Stimulated activated CD4-positive, alpha-beta T cell treated with anti-CD3 and anti-CD28 coated beads, TNF-alpha, amount 100 ng/mL, for 1 hour (primary cell): ENCODE measurements at regions not wholly inside any gene's neighbourhood (a gene's known extent, or its start where the extent isn't known, plus 50 kb on each side); places are given as distances from the start of the nearest gene placed in this dataset.
"Not testable (repeated sequence)": the region's sequence is repeated elsewhere in the genome, so short reads cannot be mapped to it uniquely, and the experiment has no call there.

Experiments
- DNase-seq, 3 donors: peaks; one replicate each; pipeline ENCODE4 v3.0.0-alpha.2; 2020; ENCODE audit warnings: low read depth in 3 of 3, low spot score in 1 of 3

- no peak for DNase-seq
Measured at GRCh38 chr6:6810727-6811126, 222.2 kb downstream of the LY86 start.

- DNase-seq, result no peak
Measured at GRCh38 chr6:6811128-6812009, 222.8 kb downstream of the LY86 start.

- no peak for DNase-seq
Measured at GRCh38 chr6:6812427-6812826, 223.9 kb downstream of the LY86 start.

GRCh38 chr6:6815732-6816131 lies 227.2 kb downstream of the LY86 start:
- DNase-seq, result no peak

- DNase-seq, result no peak
Measured at GRCh38 chr6:6816716-6817115, 228.2 kb downstream of the LY86 start.

- no peak for DNase-seq
Measured at GRCh38 chr6:6818078-6818639, 229.6 kb downstream of the LY86 start.

GRCh38 chr6:6820641-6821238 lies 232.2 kb downstream of the LY86 start:
- no peak for DNase-seq

GRCh38 chr6:6821639-6822261 lies 233.2 kb downstream of the LY86 start:
- DNase-seq, result no peak

GRCh38 chr6:6823030-6823429 lies 234.5 kb downstream of the LY86 start:
- DNase-seq, result no peak

- no peak for DNase-seq
Measured at GRCh38 chr6:6823568-6824224, 235.2 kb downstream of the LY86 start.

GRCh38 chr6:6824381-6824780 lies 235.9 kb downstream of the LY86 start:
- no peak for DNase-seq

GRCh38 chr6:6825193-6825784 lies 236.8 kb downstream of the LY86 start:
- no peak for DNase-seq

GRCh38 chr6:6826095-6826901 lies 237.8 kb downstream of the LY86 start:
- DNase-seq, result no peak

- DNase-seq, result no peak
Measured at GRCh38 chr6:6826961-6827360, 238.4 kb downstream of the LY86 start.

- no peak for DNase-seq
Measured at GRCh38 chr6:6829872-6830685, 241.6 kb downstream of the LY86 start.

GRCh38 chr6:6830686-6831063 lies 242.2 kb downstream of the LY86 start:
- DNase-seq, result not testable (repeated sequence)

- no peak for DNase-seq
Measured at GRCh38 chr6:6832439-6832838, 243.9 kb downstream of the LY86 start.

GRCh38 chr6:6834356-6835222 lies 246.1 kb downstream of the LY86 start:
- no peak for DNase-seq

GRCh38 chr6:6835223-6835503 lies 246.6 kb downstream of the LY86 start:
- DNase-seq, result no peak
